ENCODE measurements at regions not wholly inside any gene's neighbourhood (a gene's known extent, or its start where the extent isn't known, plus 50 kb on each side); places are given as distances from the start of the nearest gene placed in this dataset.

GRCh38 chr5:155936520-155937406 lies 390.2 kb upstream of the SGCD start:
- no peak for TF ChIP-seq CTCF (conservative IDR thresholded peaks at IDR 0.05)
- no peak for TF ChIP-seq EZH2 (IDR thresholded peaks at IDR 0.05; ENCODE audit: low read depth)

Measured in PC-9 (cell line).